Left kidney (tissue), 1 donor: ENCODE measurements at regions not wholly inside any gene's neighbourhood (a gene's known extent, or its start where the extent isn't known, plus 50 kb on each side); places are given as distances from the start of the nearest gene placed in this dataset.

Experiments
- DNase-seq: peaks from one replicate; pipeline ENCODE4 v3.0.0-alpha.2; 2013

GRCh38 chr17:72038427-72038826, 82.4 kb upstream of the SOX9 start:
- no peak for DNase-seq

- DNase-seq, result no peak
These were observed 81.3 kb upstream of the SOX9 start for GRCh38 chr17:72039490-72039889.

GRCh38 chr17:72046178-72046577, 74.6 kb upstream of the SOX9 start:
- no peak for DNase-seq

DNA sequence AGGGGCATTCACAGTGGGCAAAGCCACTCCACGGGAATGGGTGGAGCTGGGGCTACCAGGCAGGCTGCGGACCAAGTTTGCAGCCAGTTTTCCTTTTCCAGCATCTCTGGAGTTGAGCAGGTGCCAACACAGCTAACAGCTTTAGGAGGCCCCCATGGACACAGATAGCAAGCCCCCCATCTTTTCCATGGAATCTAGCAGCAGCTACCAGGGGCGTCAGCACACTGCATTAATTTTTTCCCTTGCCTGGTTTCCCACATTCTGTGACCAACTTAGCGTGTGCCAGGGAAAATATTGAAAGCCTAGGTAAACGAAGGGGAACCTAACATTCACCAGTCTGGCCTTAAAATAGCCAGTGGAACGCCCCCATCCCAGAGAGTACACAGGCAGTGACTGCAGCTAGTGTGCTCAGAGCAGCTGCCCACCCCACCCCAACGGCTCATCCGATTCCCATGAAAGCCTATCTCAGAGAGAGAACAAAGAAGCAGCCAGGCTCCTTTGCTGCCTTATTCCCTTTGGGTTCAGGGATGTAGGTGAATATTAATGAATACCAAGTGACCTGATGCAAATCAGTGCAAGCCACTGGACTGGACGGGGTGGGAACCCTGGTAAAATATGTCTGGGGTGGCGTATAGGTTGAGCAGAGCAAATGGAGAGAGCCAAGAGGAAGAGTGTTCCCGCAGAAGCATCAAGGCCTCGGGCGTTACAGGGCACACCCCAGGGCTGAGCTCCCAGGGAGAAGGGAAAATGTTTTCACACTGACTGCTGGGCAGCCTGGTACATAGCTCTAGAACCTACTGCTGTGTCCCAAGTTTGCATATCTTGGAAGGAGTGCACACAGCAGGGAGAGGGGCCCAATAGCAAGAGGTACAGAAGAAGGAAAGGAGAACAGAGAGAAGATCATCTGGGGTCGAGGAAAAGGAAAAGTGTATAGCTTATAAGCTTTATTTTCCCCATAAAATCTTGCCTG, 73.9 kb upstream of the SOX9 start:
- DNase-seq, result no peak

GRCh38 chr17:72049914-72050313, 70.9 kb upstream of the SOX9 start:
- DNase-seq, result no peak

DNA sequence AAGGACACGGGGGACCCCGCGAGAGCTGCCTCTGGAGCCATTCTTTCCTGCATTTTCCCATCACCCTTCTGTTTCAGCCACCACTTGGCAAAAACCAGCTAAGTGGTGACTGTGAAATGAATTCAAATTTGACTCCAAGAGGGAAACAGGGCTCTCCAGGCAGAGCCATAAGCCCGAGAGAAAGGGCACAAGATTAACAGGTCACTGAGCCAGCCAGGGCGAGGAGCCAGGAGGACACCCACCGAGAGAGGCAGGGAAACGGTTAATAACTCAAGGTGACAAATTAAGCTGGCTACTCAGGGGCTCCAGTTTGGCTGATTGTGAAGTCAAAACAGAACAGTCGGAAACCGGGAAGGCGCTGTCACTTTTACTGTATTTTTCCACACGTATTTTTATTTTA, 67.8 kb upstream of the SOX9 start:
- no peak for DNase-seq

GRCh38 chr17:72053449-72053848, 67.4 kb upstream of the SOX9 start:
- no peak for DNase-seq

DNA sequence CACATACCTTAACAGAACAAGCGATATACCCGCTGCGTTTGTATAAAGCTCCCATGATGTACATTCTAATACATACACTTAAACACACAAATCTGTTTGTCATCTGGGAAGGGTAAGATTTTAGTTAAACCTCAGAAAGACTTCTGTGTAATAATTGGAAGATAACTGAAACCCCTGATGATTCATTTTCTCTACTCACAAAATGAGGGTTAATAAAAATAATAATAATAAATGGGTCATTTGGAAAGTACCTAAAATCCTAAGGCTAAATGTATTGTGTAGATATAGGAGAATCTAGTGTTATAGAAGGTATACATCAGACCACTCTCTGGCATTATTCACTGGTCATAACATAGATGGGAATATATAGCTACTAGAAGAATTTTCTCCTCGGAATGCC, 64.7 kb upstream of the SOX9 start:
- DNase-seq, result no peak

GRCh38 chr17:72056727-72057290, 64.0 kb upstream of the SOX9 start:
- no peak for DNase-seq

- DNase-seq, result no peak
These were observed 60.7 kb upstream of the SOX9 start for GRCh38 chr17:72060084-72060483.

- DNase-seq, result no peak
These were observed 57.6 kb upstream of the SOX9 start for GRCh38 chr17:72063262-72063661.

DNA sequence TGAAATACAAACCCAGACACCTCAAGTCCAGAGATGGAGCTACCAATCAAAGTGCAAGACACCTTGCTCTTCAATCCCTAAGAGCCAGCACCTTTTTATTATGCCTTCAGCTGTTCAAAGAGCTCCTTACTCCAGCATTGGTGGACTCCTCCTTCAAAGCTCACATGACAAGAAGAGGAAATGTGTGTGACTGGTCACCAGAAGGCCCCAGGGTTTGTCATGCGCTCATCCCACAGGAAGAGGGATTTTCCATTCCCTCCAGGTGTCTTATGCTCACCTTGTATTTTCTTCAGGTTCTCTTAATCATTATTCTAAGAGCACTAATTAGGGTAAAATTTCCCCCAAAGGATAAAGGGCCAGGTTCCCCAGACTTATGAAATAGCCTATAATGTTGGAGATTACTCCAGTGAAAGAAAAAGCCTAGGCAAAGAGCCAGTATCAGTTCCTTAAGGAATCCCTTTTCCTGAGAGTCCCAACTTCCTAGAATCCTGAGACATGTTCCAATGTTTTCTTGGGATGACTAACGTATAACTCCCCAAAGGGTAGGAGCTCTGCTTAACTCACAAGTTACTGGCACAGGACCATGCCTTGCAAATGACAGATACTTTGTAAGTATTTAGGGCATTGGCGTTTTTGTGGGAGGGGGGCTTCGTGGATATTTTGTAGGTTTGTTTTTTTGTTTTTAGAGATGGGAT, 56.9 kb upstream of the SOX9 start:
- DNase-seq, result no peak

DNA sequence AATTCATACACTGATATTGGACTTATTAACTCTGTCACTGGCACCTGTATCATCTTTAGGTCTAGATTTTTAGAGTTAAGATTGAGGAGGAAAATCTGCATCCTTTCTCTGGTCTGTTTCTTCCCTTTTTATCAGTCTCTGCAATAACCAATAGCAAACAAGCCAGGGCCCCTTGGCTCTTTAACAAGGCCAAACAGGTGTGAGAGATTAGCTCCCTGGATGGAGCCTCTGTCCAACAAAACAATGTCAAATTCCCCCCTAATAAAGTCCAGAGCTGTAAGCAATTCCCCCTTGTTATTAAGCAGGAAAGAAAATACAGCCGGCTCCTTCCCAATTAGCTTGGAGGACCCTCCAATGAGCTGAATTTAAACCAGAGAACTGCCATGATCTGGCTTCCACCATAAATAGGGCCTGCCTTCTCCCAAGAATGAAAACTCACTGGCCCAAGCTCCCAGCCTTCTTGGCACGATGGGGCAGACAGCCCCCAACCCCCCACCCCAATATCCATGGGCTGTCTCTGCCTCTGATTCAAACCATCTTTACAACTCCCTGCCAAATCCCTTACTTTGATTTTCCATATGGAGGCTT, 56.1 kb upstream of the SOX9 start:
- no peak for DNase-seq

DNA sequence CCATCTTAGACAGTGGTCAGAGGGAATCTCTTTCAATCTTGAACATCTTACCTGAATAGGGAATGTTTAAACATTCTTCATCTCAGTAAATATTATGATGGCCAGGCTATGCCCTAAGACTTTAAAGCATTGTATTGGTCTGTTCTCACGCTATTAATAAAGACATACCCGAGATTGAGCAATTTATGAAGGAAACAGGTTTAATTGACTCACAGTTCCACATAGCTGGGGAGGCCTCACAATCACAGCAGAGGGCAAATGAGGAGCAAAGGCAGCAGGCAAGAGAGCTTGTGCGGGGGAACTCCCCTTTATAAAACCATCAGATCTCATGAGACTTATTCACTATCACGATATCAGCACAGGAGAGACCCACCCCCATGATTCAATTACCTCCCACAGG, 55.3 kb upstream of the SOX9 start:
- DNase-seq, result no peak

GRCh38 chr17:72068643-72069042, 52.2 kb upstream of the SOX9 start:
- DNase-seq, result no peak

DNA sequence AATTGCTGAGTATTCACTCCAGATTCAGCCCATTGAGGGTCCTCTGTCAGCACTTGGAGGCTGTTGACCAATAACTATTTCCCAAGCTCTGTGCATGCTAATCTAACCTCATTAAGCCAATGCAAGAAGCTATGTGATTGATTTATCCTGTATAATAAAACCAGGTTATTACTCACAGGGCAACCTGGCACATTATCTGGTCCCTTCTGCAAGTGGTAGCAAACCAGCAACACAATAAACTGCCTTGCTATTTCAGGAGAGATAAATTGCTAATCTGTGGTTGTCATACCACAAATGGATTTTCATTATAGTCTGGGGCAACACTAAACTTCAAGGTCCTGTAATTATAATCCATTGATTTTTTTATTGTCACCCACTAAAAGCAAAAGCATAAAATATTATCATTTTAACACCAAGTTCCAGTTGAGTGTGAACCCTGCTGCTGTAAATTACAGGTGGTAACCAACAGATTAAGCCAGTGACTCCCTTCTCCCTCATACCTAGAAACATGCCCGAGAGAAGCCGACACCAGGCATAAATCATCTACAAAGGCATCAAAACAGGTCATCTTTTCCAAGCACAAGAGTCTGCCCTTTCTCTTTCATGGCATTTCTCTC, 51.1 kb upstream of the SOX9 start:
- no peak for DNase-seq
